ENCODE measurements at regions not wholly inside any gene's neighbourhood (a gene's known extent, or its start where the extent isn't known, plus 50 kb on each side); places are given as distances from the start of the nearest gene placed in this dataset.
A peak's percentile ranks its signal among the peaks of the same experiment; 100 is the strongest.

DNA sequence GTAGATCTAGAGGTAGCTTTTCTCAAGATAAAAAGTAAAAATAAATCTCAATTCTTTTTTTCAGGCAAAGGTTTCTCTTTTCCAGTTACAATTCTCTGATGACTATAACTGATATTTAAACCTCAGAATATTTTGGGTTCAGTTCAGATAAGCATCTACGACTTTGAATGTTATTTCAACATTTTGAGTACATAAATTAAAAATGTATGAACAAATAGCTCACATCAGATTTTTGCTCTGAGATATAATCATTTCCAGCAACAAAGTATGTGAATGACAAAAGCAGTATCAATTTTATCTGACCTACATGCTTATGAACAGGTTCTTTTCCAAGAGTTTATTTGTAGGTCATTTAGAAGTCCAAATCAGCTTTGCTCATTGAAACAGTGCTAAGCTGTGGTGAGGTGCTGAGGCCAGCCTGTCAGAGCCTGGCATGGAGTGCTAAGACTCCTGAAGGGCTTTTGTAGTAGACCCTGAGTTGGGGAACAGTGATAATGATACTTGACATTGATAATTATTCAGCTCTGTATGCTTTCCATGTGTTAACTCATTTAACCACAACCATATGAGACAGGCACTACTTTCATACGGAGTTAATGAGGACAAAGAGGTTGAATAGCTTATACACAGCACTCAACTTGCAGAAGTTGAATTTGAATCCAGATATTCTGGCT, 205.0 kb upstream of the DCN start:
- DNase-seq (ENCODE audit: extremely low read depth, insufficient read length) = no peak
- TF ChIP-seq, protein P1, sequence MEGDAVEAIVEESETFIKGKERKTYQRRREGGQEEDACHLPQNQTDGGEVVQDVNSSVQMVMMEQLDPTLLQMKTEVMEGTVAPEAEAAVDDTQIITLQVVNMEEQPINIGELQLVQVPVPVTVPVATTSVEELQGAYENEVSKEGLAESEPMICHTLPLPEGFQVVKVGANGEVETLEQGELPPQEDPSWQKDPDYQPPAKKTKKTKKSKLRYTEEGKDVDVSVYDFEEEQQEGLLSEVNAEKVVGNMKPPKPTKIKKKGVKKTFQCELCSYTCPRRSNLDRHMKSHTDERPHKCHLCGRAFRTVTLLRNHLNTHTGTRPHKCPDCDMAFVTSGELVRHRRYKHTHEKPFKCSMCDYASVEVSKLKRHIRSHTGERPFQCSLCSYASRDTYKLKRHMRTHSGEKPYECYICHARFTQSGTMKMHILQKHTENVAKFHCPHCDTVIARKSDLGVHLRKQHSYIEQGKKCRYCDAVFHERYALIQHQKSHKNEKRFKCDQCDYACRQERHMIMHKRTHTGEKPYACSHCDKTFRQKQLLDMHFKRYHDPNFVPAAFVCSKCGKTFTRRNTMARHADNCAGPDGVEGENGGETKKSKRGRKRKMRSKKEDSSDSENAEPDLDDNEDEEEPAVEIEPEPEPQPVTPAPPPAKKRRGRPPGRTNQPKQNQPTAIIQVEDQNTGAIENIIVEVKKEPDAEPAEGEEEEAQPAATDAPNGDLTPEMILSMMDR (IDR thresholded peaks at IDR 0.05; ENCODE audit: insufficient read depth, low read length, poor library complexity, severe bottlenecking) = no peak
- Histone ChIP-seq H3K4me3 (replicated peaks; ENCODE audit: low read depth, low read length) (no peak overlapping the region), H3K36me3 (ENCODE audit: control insufficient read depth, insufficient read depth, low read length) (no peaks in the 10 kb centered on the region), H3K27me3 (replicated peaks; ENCODE audit: control insufficient read depth, insufficient read depth, low read length) (no peaks in the 10 kb centered on the region)

- TF ChIP-seq, protein P1 (IDR thresholded peaks at IDR 0.05; ENCODE audit: insufficient read depth, low read length, poor library complexity, severe bottlenecking) = no peak
Observed at GRCh38 chr12:91384806-91385205, 202.2 kb upstream of the DCN start.

DNA sequence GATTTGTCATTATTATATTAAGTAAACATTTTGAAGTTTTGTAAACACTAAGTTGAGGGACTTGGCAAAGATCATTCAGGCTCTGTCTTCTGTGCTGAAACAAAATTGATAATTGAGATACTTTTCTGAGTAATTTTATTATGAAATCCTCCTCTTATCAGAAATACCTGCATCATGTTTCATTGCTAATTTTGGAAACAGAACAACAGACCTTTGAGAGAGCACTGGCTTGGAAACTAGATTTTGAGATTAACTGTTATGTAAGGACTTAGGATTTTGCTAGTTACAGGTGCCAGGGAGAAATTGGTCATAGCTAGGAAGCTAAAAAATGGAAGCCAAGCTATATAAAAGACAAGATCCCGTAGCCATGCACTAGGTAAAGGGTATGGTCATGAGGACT, 201.7 kb upstream of the DCN start:
- no peak overlapping the region for H3K4me3 ChIP-seq (replicated peaks; ENCODE audit: low read depth, low read length)
- TF ChIP-seq, protein P1 (IDR thresholded peaks at IDR 0.05; ENCODE audit: insufficient read depth, low read length, poor library complexity, severe bottlenecking) = no peak
- no peak for DNase-seq (ENCODE audit: extremely low read depth, insufficient read length)
- H3K27me3 ChIP-seq (replicated peaks; ENCODE audit: control insufficient read depth, insufficient read depth, low read length) = no peaks in the 10 kb centered on the region
- no peaks in the 10 kb centered on the region for H3K36me3 ChIP-seq (ENCODE audit: control insufficient read depth, insufficient read depth, low read length)

More at GRCh38 chr12:91384806-91385205, 202.2 kb upstream of the DCN start:
- DNase-seq (ENCODE audit: extremely low read depth, insufficient read length) = no peak
- Histone ChIP-seq H3K4me3 (replicated peaks; ENCODE audit: low read depth, low read length) (no peak overlapping the region), H3K36me3 (ENCODE audit: control insufficient read depth, insufficient read depth, low read length) (no peaks in the 10 kb centered on the region), H3K27me3 (replicated peaks; ENCODE audit: control insufficient read depth, insufficient read depth, low read length) (no peaks in the 10 kb centered on the region)

- Histone ChIP-seq H3K4me3 (replicated peaks; ENCODE audit: low read depth, low read length) (no peak overlapping the region), H3K36me3 (ENCODE audit: control insufficient read depth, insufficient read depth, low read length) (no peaks in the 10 kb centered on the region), H3K27me3 (replicated peaks; ENCODE audit: control insufficient read depth, insufficient read depth, low read length) (no peaks in the 10 kb centered on the region)
- DNase-seq (ENCODE audit: extremely low read depth, insufficient read length) = no peak
- TF ChIP-seq, protein P1 (IDR thresholded peaks at IDR 0.05; ENCODE audit: insufficient read depth, low read length, poor library complexity, severe bottlenecking) = no peak
Observed at GRCh38 chr12:91383099-91383498, 200.5 kb upstream of the DCN start.

- peak; percentile 50 for DNase-seq (ENCODE audit: extremely low read depth, insufficient read length)
- Histone ChIP-seq H3K36me3 (ENCODE audit: control insufficient read depth, insufficient read depth, low read length) (no peaks in the 10 kb centered on the region), H3K4me3 (replicated peaks; ENCODE audit: low read depth, low read length) (peak overlapping the region; percentile 29), H3K27me3 (replicated peaks; ENCODE audit: control insufficient read depth, insufficient read depth, low read length) (no peaks in the 10 kb centered on the region)
- TF ChIP-seq, protein P1 (IDR thresholded peaks at IDR 0.05; ENCODE audit: insufficient read depth, low read length, poor library complexity, severe bottlenecking) = peak; percentile 83
Observed at GRCh38 chr12:91382081-91382543, 199.5 kb upstream of the DCN start.

Measured in GM06990 (cell line).